ENCODE measurements at regions not wholly inside any gene's neighbourhood (a gene's known extent, or its start where the extent isn't known, plus 50 kb on each side); places are given as distances from the start of the nearest gene placed in this dataset.

GRCh38 chr6:22468256-22468965, 101.0 kb upstream of the HDGFL1 start:
- no peak for DNase-seq (ENCODE audit: low read depth)
- H3K4me3 ChIP-seq (ENCODE audit: low read depth, low read length) = no peak overlapping the region
- no peak for TF ChIP-seq CTCF (IDR thresholded peaks at IDR 0.05; ENCODE audit: insufficient read depth, low read depth, low read length)

- no peak for TF ChIP-seq CTCF (IDR thresholded peaks at IDR 0.05; ENCODE audit: insufficient read depth, low read depth, low read length)
- DNase-seq (ENCODE audit: low read depth) = no peak
- no peak overlapping the region for H3K4me3 ChIP-seq (ENCODE audit: low read depth, low read length)
Observed at GRCh38 chr6:22470454-22471131, 98.8 kb upstream of the HDGFL1 start.

GRCh38 chr6:22471132-22471690, 98.2 kb upstream of the HDGFL1 start:
- H3K4me3 ChIP-seq (ENCODE audit: low read depth, low read length) = no peak overlapping the region
- no peak for TF ChIP-seq CTCF (IDR thresholded peaks at IDR 0.05; ENCODE audit: insufficient read depth, low read depth, low read length)
- DNase-seq (ENCODE audit: low read depth) = peak; percentile 16

- DNase-seq (ENCODE audit: low read depth) = no peak
- no peak for TF ChIP-seq CTCF (IDR thresholded peaks at IDR 0.05; ENCODE audit: insufficient read depth, low read depth, low read length)
- H3K4me3 ChIP-seq (ENCODE audit: low read depth, low read length) = no peak overlapping the region
Observed at GRCh38 chr6:22471746-22472145, 97.6 kb upstream of the HDGFL1 start.

GRCh38 chr6:22473991-22474682, 95.2 kb upstream of the HDGFL1 start:
- DNase-seq (ENCODE audit: low read depth) = no peak
- TF ChIP-seq CTCF (IDR thresholded peaks at IDR 0.05; ENCODE audit: insufficient read depth, low read depth, low read length) = no peak
- no peak overlapping the region for H3K4me3 ChIP-seq (ENCODE audit: low read depth, low read length)

GRCh38 chr6:22476811-22477390, 92.5 kb upstream of the HDGFL1 start:
- no peak for TF ChIP-seq CTCF (IDR thresholded peaks at IDR 0.05; ENCODE audit: insufficient read depth, low read depth, low read length)
- DNase-seq (ENCODE audit: low read depth) = no peak

More at GRCh38 chr6:22476811-22477390, 92.5 kb upstream of the HDGFL1 start:
- no peak overlapping the region for H3K4me3 ChIP-seq (ENCODE audit: low read depth, low read length)

Data from fibroblast of villous mesenchyme (primary cell).